ENCODE measurements at regions not wholly inside any gene's neighbourhood (a gene's known extent, or its start where the extent isn't known, plus 50 kb on each side); places are given as distances from the start of the nearest gene placed in this dataset.

- no peak for TF ChIP-seq HMGN3 (IDR thresholded peaks at IDR 0.05; ENCODE audit: borderline replicate concordance, extremely low read depth, insufficient read length, low read depth, low read length)
Measured at GRCh38 chr15:53397041-53397616, 362.3 kb downstream of the WDR72 start (continued).

- H3K9me1 ChIP-seq (ENCODE audit: control insufficient read depth, insufficient read depth, low read length): no peaks in the 10 kb centered on the region
- POLR2A ChIA-PET: no interaction called here
- H3K4me1 ChIP-seq (replicated peaks in 1 of 2; ENCODE audit: control insufficient read depth in 2 of 2, insufficient read depth in 2 of 2, low read length in 2 of 2): no peaks in the 10 kb centered on the region
- no peak overlapping the region for H3K9ac ChIP-seq (ENCODE audit: insufficient read depth in 1 of 2, low read depth in 2 of 2, low read length in 2 of 2)
- H4K20me1 ChIP-seq (replicated peaks; ENCODE audit: control insufficient read depth, insufficient read depth, low read length): no peaks in the 10 kb centered on the region
- no peaks in the 10 kb centered on the region for H3K79me2 ChIP-seq (ENCODE audit: control insufficient read depth, insufficient read depth, low read length)
- no TSS peak for BruUV-seq (replicated peaks)
- 0% methylated on average over 2 of the region's 2 CpGs for WGBS (ENCODE audit: insufficient coverage, low coverage, missing lambda C conversion rate)
- H3K4me3 ChIP-seq: no peak overlapping the region
- no peak overlapping the region for H2AFZ ChIP-seq (ENCODE audit: low read depth, low read length)
- no peaks in the 10 kb centered on the region for H3K27me3 ChIP-seq (ENCODE audit: control insufficient read depth in 2 of 2, insufficient read depth in 2 of 2, low read length in 2 of 2)
- no peak overlapping the region for H3K4me2 ChIP-seq (ENCODE audit: insufficient read depth, low read length)
- H3K27ac ChIP-seq (ENCODE audit: extremely low read depth, low read depth, low read length): no peak overlapping the region
- H3K36me3 ChIP-seq (ENCODE audit: control insufficient read depth, insufficient read depth, low read length): no peaks in the 10 kb centered on the region
- H3K9me3 ChIP-seq (replicated peaks; ENCODE audit: control insufficient read depth, insufficient read depth, low read depth, low read length): no peaks in the 10 kb centered on the region
- intact Hi-C loops (cut with micrococcal nuclease): no loop called here
- TF ChIP-seq ZFP30 (CRISPR knock-in tag; IDR thresholded peaks at IDR 0.05; ENCODE audit: borderline replicate concordance) (no peak), ESRRA (IDR thresholded peaks at IDR 0.05; ENCODE audit: borderline replicate concordance, low read depth) (no peak)
- CTCF ChIA-PET (ENCODE audit: low intra/inter-chr PET ratio): no interaction called here
- no peak for ATAC-seq
- in situ Hi-C loops (cut with MboI): no loop called here
- no peak for FAIRE-seq
- no peak for DNase-seq (ENCODE audit: extremely low read depth in 1 of 4, low spot score in 3 of 4)
Measured at GRCh38 chr15:53395871-53396270, 363.6 kb downstream of the WDR72 start.

GRCh38 chr15:53390549-53390948 lies 368.9 kb downstream of the WDR72 start:
- ATAC-seq: no peak
- H3K4me1 ChIP-seq (replicated peaks in 1 of 2; ENCODE audit: control insufficient read depth in 2 of 2, insufficient read depth in 2 of 2, low read length in 2 of 2): no peaks in the 10 kb centered on the region
- no peaks in the 10 kb centered on the region for H3K79me2 ChIP-seq (ENCODE audit: control insufficient read depth, insufficient read depth, low read length)
- no peak overlapping the region for H3K9ac ChIP-seq (ENCODE audit: insufficient read depth in 1 of 2, low read depth in 2 of 2, low read length in 2 of 2)
- no peak for FAIRE-seq
- H3K9me1 ChIP-seq (ENCODE audit: control insufficient read depth, insufficient read depth, low read length): no peaks in the 10 kb centered on the region
- in situ Hi-C loops (cut with MboI): no loop called here
- H3K4me3 ChIP-seq: no peak overlapping the region
- WGBS (ENCODE audit: insufficient coverage, low coverage, missing lambda C conversion rate): 0% methylated on average over 1 of the region's 1 CpG
- no TSS peak for BruUV-seq (replicated peaks)
- H3K9me3 ChIP-seq (replicated peaks; ENCODE audit: control insufficient read depth, insufficient read depth, low read depth, low read length): no peaks in the 10 kb centered on the region
- ChIA-PET CTCF (ENCODE audit: low intra/inter-chr PET ratio) (no interaction called here), POLR2A (no interaction called here)
- no peaks in the 10 kb centered on the region for H3K36me3 ChIP-seq (ENCODE audit: control insufficient read depth, insufficient read depth, low read length)
- H2AFZ ChIP-seq (ENCODE audit: low read depth, low read length): no peak overlapping the region
- intact Hi-C loops (cut with micrococcal nuclease): no loop called here
- no peak overlapping the region for H3K27ac ChIP-seq (ENCODE audit: extremely low read depth, low read depth, low read length)
- no peaks in the 10 kb centered on the region for H3K27me3 ChIP-seq (ENCODE audit: control insufficient read depth in 2 of 2, insufficient read depth in 2 of 2, low read length in 2 of 2)
- DNase-seq (ENCODE audit: extremely low read depth in 1 of 4, low spot score in 3 of 4): no peak
- no peak overlapping the region for H3K4me2 ChIP-seq (ENCODE audit: insufficient read depth, low read length)
- H4K20me1 ChIP-seq (replicated peaks; ENCODE audit: control insufficient read depth, insufficient read depth, low read length): no peaks in the 10 kb centered on the region
- TF ChIP-seq EHMT2 (IDR thresholded peaks at IDR 0.05) (no peak), POLR2G (IDR thresholded peaks at IDR 0.05; ENCODE audit: low read depth, low read length) (no peak), ZNF212 (CRISPR knock-in tag; IDR thresholded peaks at IDR 0.05) (no peak), ZNF75A (CRISPR knock-in tag; IDR thresholded peaks at IDR 0.05) (no peak), ZNF140 (CRISPR knock-in tag; IDR thresholded peaks at IDR 0.05) (no peak), BRD9 (IDR thresholded peaks at IDR 0.05; ENCODE audit: low read depth, partially characterized antibody) (no peak), ZNF644 (tag; IDR thresholded peaks at IDR 0.05; ENCODE audit: low read depth) (no peak), ETS1 (conservative IDR thresholded peaks at IDR 0.05; ENCODE audit: control insufficient read depth, low read depth, low read length) (no peak), POU5F1 (IDR thresholded peaks at IDR 0.05; ENCODE audit: borderline replicate concordance, low read depth, low read length, partially characterized antibody) (no peak), ZNF561 (CRISPR knock-in tag; conservative IDR thresholded peaks at IDR 0.05) (no peak), MTA2 (IDR thresholded peaks at IDR 0.05; ENCODE audit: low read depth) (no peak), ZNF239 (CRISPR knock-in tag; IDR thresholded peaks at IDR 0.05) (no peak), HLTF (IDR thresholded peaks at IDR 0.05) (no peak)
